IPS DF 4.7 (cell line): ENCODE measurements at regions not wholly inside any gene's neighbourhood (a gene's known extent, or its start where the extent isn't known, plus 50 kb on each side); places are given as distances from the start of the nearest gene placed in this dataset.
A peak's percentile ranks its signal among the peaks of the same experiment; 100 is the strongest.

Experiments used
- DNase-seq: peaks from one replicate; pipeline ENCODE4 v3.0.0-alpha.2; 2013; ENCODE audit warnings: low spot score; ENCODE audit errors: extremely low read depth

GRCh38 chr4:182074810-182075209, 168.4 kb upstream of the TENM3 start:
- DNase-seq, result no peak

GRCh38 chr4:182082910-182083309, 160.3 kb upstream of the TENM3 start:
- DNase-seq, result no peak

- DNase-seq, result no peak
These were observed 159.4 kb upstream of the TENM3 start for GRCh38 chr4:182083671-182084410.

- peak; percentile 76 for DNase-seq
These were observed 158.1 kb upstream of the TENM3 start for GRCh38 chr4:182085051-182085480.

- DNase-seq, result no peak
These were observed 153.9 kb upstream of the TENM3 start for GRCh38 chr4:182089326-182089725.

GRCh38 chr4:182090186-182090585, 153.0 kb upstream of the TENM3 start:
- no peak for DNase-seq

- DNase-seq, result no peak
These were observed 152.1 kb upstream of the TENM3 start for GRCh38 chr4:182091128-182091527.

- DNase-seq, result no peak
These were observed 149.8 kb upstream of the TENM3 start for GRCh38 chr4:182093431-182093831.

- DNase-seq, result no peak
These were observed 149.3 kb upstream of the TENM3 start for GRCh38 chr4:182093935-182094334.

GRCh38 chr4:182101618-182102017, 141.6 kb upstream of the TENM3 start:
- no peak for DNase-seq

- no peak for DNase-seq
These were observed 140.6 kb upstream of the TENM3 start for GRCh38 chr4:182102576-182102975.

- DNase-seq, result no peak
These were observed 139.4 kb upstream of the TENM3 start for GRCh38 chr4:182103614-182104319.

- DNase-seq, result no peak
These were observed 137.8 kb upstream of the TENM3 start for GRCh38 chr4:182105416-182105815.

GRCh38 chr4:182107931-182108330, 135.3 kb upstream of the TENM3 start:
- DNase-seq, result no peak

- DNase-seq, result no peak
These were observed 131.6 kb upstream of the TENM3 start for GRCh38 chr4:182111586-182111985.

GRCh38 chr4:182113779-182114178, 129.4 kb upstream of the TENM3 start:
- DNase-seq, result no peak

GRCh38 chr4:182124359-182124758, 118.8 kb upstream of the TENM3 start:
- DNase-seq, result no peak

- no peak for DNase-seq
These were observed 117.1 kb upstream of the TENM3 start for GRCh38 chr4:182126096-182126495.

GRCh38 chr4:182126603-182127002, 116.6 kb upstream of the TENM3 start:
- DNase-seq, result no peak

- DNase-seq, result no peak
These were observed 110.2 kb upstream of the TENM3 start for GRCh38 chr4:182133033-182133432.

GRCh38 chr4:182134261-182134660, 108.9 kb upstream of the TENM3 start:
- DNase-seq, result no peak

GRCh38 chr4:182136201-182136600, 107.0 kb upstream of the TENM3 start:
- DNase-seq, result no peak

GRCh38 chr4:182137343-182137742, 105.9 kb upstream of the TENM3 start:
- no peak for DNase-seq
